ENCODE measurements at regions not wholly inside any gene's neighbourhood (a gene's known extent, or its start where the extent isn't known, plus 50 kb on each side); places are given as distances from the start of the nearest gene placed in this dataset.
"Not testable (repeated sequence)": the region's sequence is repeated elsewhere in the genome, so short reads cannot be mapped to it uniquely, and the experiment has no call there.

DNA sequence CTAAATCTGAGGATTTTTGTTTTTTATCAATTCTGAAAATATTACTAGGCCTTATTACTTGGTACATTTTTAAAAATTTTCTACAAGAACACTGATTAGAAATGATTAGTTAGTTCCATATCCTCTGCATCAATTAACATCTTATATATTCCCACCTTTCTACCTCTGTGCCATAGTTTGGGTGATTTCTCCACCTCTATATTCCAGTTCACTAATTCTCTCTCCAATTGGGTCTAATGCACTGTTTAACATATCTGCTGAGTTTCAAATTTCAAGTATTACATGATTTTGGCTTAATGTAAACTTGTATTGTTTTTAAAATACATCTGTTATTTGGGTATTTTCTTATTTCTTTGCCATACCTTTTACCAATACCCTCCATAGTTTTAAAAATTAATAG, 705.7 kb upstream of the SALL3 start:
- no peak overlapping the region for H3K4me2 ChIP-seq (replicated peaks; ENCODE audit: extremely low read depth, low read length, poor library complexity, severe bottlenecking)
- DNase-seq = no peak
- no peak overlapping the region for H2AFZ ChIP-seq (ENCODE audit: insufficient read depth, low read depth, low read length, poor library complexity, severe bottlenecking)
- H3K79me2 ChIP-seq (ENCODE audit: insufficient read depth, low read length) = no peaks in the 10 kb centered on the region
- peaks cover 0 to 4% of the 10 kb centered on the region in 2 donors for H3K9me3 ChIP-seq (replicated peaks in 1 of 2; ENCODE audit: control insufficient read depth in 1 of 2, insufficient read depth in 1 of 2, low read length in 2 of 2)
- TF ChIP-seq, protein P1, sequence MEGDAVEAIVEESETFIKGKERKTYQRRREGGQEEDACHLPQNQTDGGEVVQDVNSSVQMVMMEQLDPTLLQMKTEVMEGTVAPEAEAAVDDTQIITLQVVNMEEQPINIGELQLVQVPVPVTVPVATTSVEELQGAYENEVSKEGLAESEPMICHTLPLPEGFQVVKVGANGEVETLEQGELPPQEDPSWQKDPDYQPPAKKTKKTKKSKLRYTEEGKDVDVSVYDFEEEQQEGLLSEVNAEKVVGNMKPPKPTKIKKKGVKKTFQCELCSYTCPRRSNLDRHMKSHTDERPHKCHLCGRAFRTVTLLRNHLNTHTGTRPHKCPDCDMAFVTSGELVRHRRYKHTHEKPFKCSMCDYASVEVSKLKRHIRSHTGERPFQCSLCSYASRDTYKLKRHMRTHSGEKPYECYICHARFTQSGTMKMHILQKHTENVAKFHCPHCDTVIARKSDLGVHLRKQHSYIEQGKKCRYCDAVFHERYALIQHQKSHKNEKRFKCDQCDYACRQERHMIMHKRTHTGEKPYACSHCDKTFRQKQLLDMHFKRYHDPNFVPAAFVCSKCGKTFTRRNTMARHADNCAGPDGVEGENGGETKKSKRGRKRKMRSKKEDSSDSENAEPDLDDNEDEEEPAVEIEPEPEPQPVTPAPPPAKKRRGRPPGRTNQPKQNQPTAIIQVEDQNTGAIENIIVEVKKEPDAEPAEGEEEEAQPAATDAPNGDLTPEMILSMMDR (IDR thresholded peaks at IDR 0.05) = no peak
- Mint-ChIP-seq H3K27ac (no peak overlapping the region), H3K27me3 (ENCODE audit: low read depth in 3 of 3) (no peaks in the 10 kb centered on the region), H3K36me3 (no peaks in the 10 kb centered on the region), H3K4me1 (no peaks in the 10 kb centered on the region), H3K4me3 (no peak overlapping the region), H3K9me3 (peaks cover 0 to 10% (median 4%) of the 10 kb centered on the region in 7 donors)
- H3K9ac ChIP-seq (ENCODE audit: insufficient read depth, low read length, poor library complexity, severe bottlenecking) = no peak overlapping the region
- intact Hi-C loops (cut with micrococcal nuclease) = no loop called here
- no peaks in the 10 kb centered on the region for H3K27me3 ChIP-seq (ENCODE audit: control insufficient read depth in 2 of 2, insufficient read depth in 2 of 2, low read length in 2 of 2)
- H3K4me3 ChIP-seq (replicated peaks in 1 of 3; ENCODE audit: low read depth in 2 of 3, low read length in 3 of 3) = no peak overlapping the region
- H4K20me1 ChIP-seq (ENCODE audit: insufficient read depth, low read length) = no peaks in the 10 kb centered on the region
- no peak overlapping the region for H3K27ac ChIP-seq (ENCODE audit: low read depth in 1 of 2, low read length in 2 of 2)
- H3K36me3 ChIP-seq (replicated peaks in 1 of 2; ENCODE audit: control insufficient read depth in 1 of 2, insufficient read depth in 2 of 2, low read length in 2 of 2) = no peaks in the 10 kb centered on the region
- H3K4me1 ChIP-seq (ENCODE audit: control insufficient read depth in 1 of 2, insufficient read depth in 2 of 2, low read length in 2 of 2) = no peaks in the 10 kb centered on the region

DNA sequence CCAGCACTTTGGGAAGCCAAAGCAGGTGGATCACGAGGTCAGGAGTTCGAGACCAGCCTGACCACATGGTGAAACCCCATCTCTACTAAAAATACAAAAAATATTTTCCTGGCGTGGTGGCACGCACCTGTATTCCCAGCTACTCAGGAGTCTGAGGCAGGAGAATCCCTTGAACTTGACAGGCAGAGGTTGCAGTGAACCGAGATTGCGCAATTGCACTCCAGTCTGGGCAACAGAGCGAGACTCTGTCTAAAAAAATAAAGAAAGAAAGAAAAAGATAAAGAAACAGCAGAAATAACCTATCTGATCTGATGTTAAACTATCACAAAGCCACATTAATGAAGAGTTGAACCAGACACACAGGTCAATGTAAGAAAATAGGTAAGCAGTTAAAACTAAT, 696.2 kb upstream of the SALL3 start:
- H3K27ac Mint-ChIP-seq; H3K9ac ChIP-seq (ENCODE audit: insufficient read depth, low read length, poor library complexity, severe bottlenecking); H3K9me3 Mint-ChIP-seq; H3K4me2 ChIP-seq (replicated peaks; ENCODE audit: extremely low read depth, low read length, poor library complexity, severe bottlenecking); H4K20me1 ChIP-seq (ENCODE audit: insufficient read depth, low read length); H3K4me3 ChIP-seq (replicated peaks in 1 of 3; ENCODE audit: low read depth in 2 of 3, low read length in 3 of 3); H3K27me3 ChIP-seq (ENCODE audit: control insufficient read depth in 2 of 2, insufficient read depth in 2 of 2, low read length in 2 of 2); H3K36me3 ChIP-seq (replicated peaks in 1 of 2; ENCODE audit: control insufficient read depth in 1 of 2, insufficient read depth in 2 of 2, low read length in 2 of 2); intact Hi-C loops (cut with micrococcal nuclease); H3K4me1 ChIP-seq (ENCODE audit: control insufficient read depth in 1 of 2, insufficient read depth in 2 of 2, low read length in 2 of 2); DNase-seq; H3K27me3 Mint-ChIP-seq (ENCODE audit: low read depth in 3 of 3); H3K9me3 ChIP-seq (replicated peaks in 1 of 2; ENCODE audit: control insufficient read depth in 1 of 2, insufficient read depth in 1 of 2, low read length in 2 of 2); H3K27ac ChIP-seq (ENCODE audit: low read depth in 1 of 2, low read length in 2 of 2); H3K36me3 Mint-ChIP-seq; H3K4me1 Mint-ChIP-seq; H3K79me2 ChIP-seq (ENCODE audit: insufficient read depth, low read length); H3K4me3 Mint-ChIP-seq; H2AFZ ChIP-seq (ENCODE audit: insufficient read depth, low read depth, low read length, poor library complexity, severe bottlenecking): not testable (repeated sequence)
- WGBS (ENCODE audit: insufficient coverage) = 83% methylated on average over 2 of the region's 7 CpGs
